GM18502 (cell line): ENCODE measurements at regions not wholly inside any gene's neighbourhood (a gene's known extent, or its start where the extent isn't known, plus 50 kb on each side); places are given as distances from the start of the nearest gene placed in this dataset.

Experiments used
- ATAC-seq: cut with Tn5 transposase; IDR thresholded peaks from one replicate; pipeline ENCODE4 v1.9.1; 2021; ENCODE audit warnings: mild to moderate bottlenecking; ENCODE audit not compliant: unreplicated experiment, poor library complexity

GRCh38 chr2:19810637-19811036, 91.1 kb downstream of the TTC32 start:
- ATAC-seq, result no peak

- no peak for ATAC-seq
Measured at GRCh38 chr2:19810148-19810547, 91.6 kb downstream of the TTC32 start.

GRCh38 chr2:19809206-19809605, 92.6 kb downstream of the TTC32 start:
- ATAC-seq, result no peak

GRCh38 chr2:19807866-19808265, 93.9 kb downstream of the TTC32 start:
- no peak for ATAC-seq

- no peak for ATAC-seq
Measured at GRCh38 chr2:19807346-19807745, 94.4 kb downstream of the TTC32 start.

GRCh38 chr2:19806591-19806990, 95.2 kb downstream of the TTC32 start:
- no peak for ATAC-seq

GRCh38 chr2:19806131-19806530, 95.7 kb downstream of the TTC32 start:
- no peak for ATAC-seq

GRCh38 chr2:19805266-19805665, 96.5 kb downstream of the TTC32 start:
- ATAC-seq, result no peak

- ATAC-seq, result no peak
Measured at GRCh38 chr2:19804639-19805260, 97.0 kb downstream of the TTC32 start.

GRCh38 chr2:19802086-19802841, 99.5 kb downstream of the TTC32 start:
- ATAC-seq, result no peak

- no peak for ATAC-seq
Measured at GRCh38 chr2:19801367-19802080, 100.3 kb downstream of the TTC32 start.

- ATAC-seq, result no peak
Measured at GRCh38 chr2:19800796-19801195, 101.0 kb downstream of the TTC32 start.

GRCh38 chr2:19799881-19800780, 101.7 kb downstream of the TTC32 start:
- no peak for ATAC-seq

- no peak for ATAC-seq
Measured at GRCh38 chr2:19797871-19798270, 103.9 kb downstream of the TTC32 start.

GRCh38 chr2:19797243-19797810, 104.5 kb downstream of the TTC32 start:
- ATAC-seq, result no peak

GRCh38 chr2:19796035-19796695, 105.6 kb downstream of the TTC32 start:
- ATAC-seq, result no peak

- no peak for ATAC-seq
Measured at GRCh38 chr2:19793132-19793750, 108.5 kb downstream of the TTC32 start.

GRCh38 chr2:19790291-19790690, 111.5 kb downstream of the TTC32 start:
- ATAC-seq, result no peak

- no peak for ATAC-seq
Measured at GRCh38 chr2:19787134-19787533, 114.6 kb downstream of the TTC32 start.
